ENCODE measurements at regions not wholly inside any gene's neighbourhood (a gene's known extent, or its start where the extent isn't known, plus 50 kb on each side); places are given as distances from the start of the nearest gene placed in this dataset.

DNA sequence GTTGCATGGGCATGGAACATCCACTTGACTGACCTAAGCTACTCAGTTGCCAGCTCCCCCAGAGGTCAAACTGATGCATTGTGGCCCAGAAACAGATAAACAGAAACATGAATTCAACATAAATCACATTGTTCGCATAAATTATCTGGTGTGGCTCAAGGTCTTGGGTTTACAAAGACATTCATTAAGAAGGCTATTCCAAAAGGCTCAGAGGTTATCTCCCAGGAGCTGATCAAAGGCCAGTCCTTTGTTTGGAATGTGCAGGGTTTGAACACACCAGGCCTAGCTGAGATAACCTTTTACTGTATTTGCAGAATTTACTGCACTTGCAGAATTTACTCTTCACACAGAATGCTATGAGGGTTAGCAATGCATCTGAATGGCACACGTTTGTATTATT lies 96.4 kb upstream of the DCD start:
- TF ChIP-seq FOSL2 (IDR thresholded peaks at IDR 0.05; ENCODE audit: borderline replicate concordance, low read depth): no peak
- TF ChIP-seq, protein P1, sequence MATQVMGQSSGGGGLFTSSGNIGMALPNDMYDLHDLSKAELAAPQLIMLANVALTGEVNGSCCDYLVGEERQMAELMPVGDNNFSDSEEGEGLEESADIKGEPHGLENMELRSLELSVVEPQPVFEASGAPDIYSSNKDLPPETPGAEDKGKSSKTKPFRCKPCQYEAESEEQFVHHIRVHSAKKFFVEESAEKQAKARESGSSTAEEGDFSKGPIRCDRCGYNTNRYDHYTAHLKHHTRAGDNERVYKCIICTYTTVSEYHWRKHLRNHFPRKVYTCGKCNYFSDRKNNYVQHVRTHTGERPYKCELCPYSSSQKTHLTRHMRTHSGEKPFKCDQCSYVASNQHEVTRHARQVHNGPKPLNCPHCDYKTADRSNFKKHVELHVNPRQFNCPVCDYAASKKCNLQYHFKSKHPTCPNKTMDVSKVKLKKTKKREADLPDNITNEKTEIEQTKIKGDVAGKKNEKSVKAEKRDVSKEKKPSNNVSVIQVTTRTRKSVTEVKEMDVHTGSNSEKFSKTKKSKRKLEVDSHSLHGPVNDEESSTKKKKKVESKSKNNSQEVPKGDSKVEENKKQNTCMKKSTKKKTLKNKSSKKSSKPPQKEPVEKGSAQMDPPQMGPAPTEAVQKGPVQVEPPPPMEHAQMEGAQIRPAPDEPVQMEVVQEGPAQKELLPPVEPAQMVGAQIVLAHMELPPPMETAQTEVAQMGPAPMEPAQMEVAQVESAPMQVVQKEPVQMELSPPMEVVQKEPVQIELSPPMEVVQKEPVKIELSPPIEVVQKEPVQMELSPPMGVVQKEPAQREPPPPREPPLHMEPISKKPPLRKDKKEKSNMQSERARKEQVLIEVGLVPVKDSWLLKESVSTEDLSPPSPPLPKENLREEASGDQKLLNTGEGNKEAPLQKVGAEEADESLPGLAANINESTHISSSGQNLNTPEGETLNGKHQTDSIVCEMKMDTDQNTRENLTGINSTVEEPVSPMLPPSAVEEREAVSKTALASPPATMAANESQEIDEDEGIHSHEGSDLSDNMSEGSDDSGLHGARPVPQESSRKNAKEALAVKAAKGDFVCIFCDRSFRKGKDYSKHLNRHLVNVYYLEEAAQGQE (IDR thresholded peaks at IDR 0.05; ENCODE audit: low read depth, low read length): no peak
- H3K9me2 ChIP-seq: no peaks in the 10 kb centered on the region
- H2AFZ ChIP-seq (ENCODE audit: low read depth): no peak overlapping the region
- no peaks in the 10 kb centered on the region for H3K79me2 ChIP-seq (ENCODE audit: insufficient read depth)
- no peaks in the 10 kb centered on the region for H3K27me3 ChIP-seq (ENCODE audit: insufficient read depth)
- H4K20me1 ChIP-seq (ENCODE audit: insufficient read depth): no peaks in the 10 kb centered on the region
- H3K4me3 ChIP-seq (ENCODE audit: low read depth in 2 of 2, low read length in 1 of 2): no peak overlapping the region
- ChIA-PET POLR2A (no interaction called here), CTCF (interaction anchor here (1.4 kb wide), 1 partner anchor 214 kb away, joined by 5 read pairs; no protein-coding TSS in a partner anchor)
- H3K27ac ChIP-seq (ENCODE audit: low read depth in 2 of 2, low read length in 1 of 2): no peak overlapping the region
- H3K9ac ChIP-seq: no peak overlapping the region
- H3K36me3 ChIP-seq (replicated peaks in 1 of 2; ENCODE audit: control insufficient read depth in 1 of 2, insufficient read depth in 2 of 2, low read length in 1 of 2): no peaks in the 10 kb centered on the region
- no peak for DNase-seq
- H3K9me3 ChIP-seq: no peaks in the 10 kb centered on the region
- no peak overlapping the region for H3K4me2 ChIP-seq
- no peaks in the 10 kb centered on the region for H3F3A ChIP-seq (replicated peaks; ENCODE audit: insufficient read depth)
- 0% methylated on average over 2 of the region's 2 CpGs for WGBS (ENCODE audit: low lambda C conversion rate)
- H3K4me1 ChIP-seq (ENCODE audit: control insufficient read depth in 1 of 2, insufficient read depth in 2 of 2, low read depth in 1 of 2, low read length in 1 of 2): no peaks in the 10 kb centered on the region

- Histone ChIP-seq H3K36me3 (replicated peaks in 1 of 2; ENCODE audit: control insufficient read depth in 1 of 2, insufficient read depth in 2 of 2, low read length in 1 of 2) (no peaks in the 10 kb centered on the region), H4K20me1 (ENCODE audit: insufficient read depth) (no peaks in the 10 kb centered on the region), H3K4me2 (no peak overlapping the region), H3K27ac (ENCODE audit: low read depth in 2 of 2, low read length in 1 of 2) (no peak overlapping the region), H3K4me3 (ENCODE audit: low read depth in 2 of 2, low read length in 1 of 2) (no peak overlapping the region), H3K79me2 (ENCODE audit: insufficient read depth) (no peaks in the 10 kb centered on the region), H3K27me3 (ENCODE audit: insufficient read depth) (no peaks in the 10 kb centered on the region), H3K9ac (no peak overlapping the region), H3K4me1 (ENCODE audit: control insufficient read depth in 1 of 2, insufficient read depth in 2 of 2, low read depth in 1 of 2, low read length in 1 of 2) (no peaks in the 10 kb centered on the region), H3K9me3 (no peaks in the 10 kb centered on the region), H3K9me2 (no peaks in the 10 kb centered on the region), H3F3A (replicated peaks; ENCODE audit: insufficient read depth) (no peaks in the 10 kb centered on the region), H2AFZ (ENCODE audit: low read depth) (no peak overlapping the region)
- no peak for DNase-seq
- ChIA-PET CTCF (interaction anchor here (4.1 kb wide), 1 partner anchor 8 kb away, joined by 15 read pairs; no protein-coding TSS in a partner anchor), POLR2A (no interaction called here)
- no peak for TF ChIP-seq FOSL2 (IDR thresholded peaks at IDR 0.05; ENCODE audit: borderline replicate concordance, low read depth)
- no peak for TF ChIP-seq NRF1 (IDR thresholded peaks at IDR 0.05; ENCODE audit: low read depth, low read length)
- no peak for TF ChIP-seq RFX5 (IDR thresholded peaks at IDR 0.05; ENCODE audit: low read length)
- no peak for TF ChIP-seq YY1 (IDR thresholded peaks at IDR 0.05; ENCODE audit: low read depth)
- TF ChIP-seq IRF3 (IDR thresholded peaks at IDR 0.05; ENCODE audit: low read depth, low read length): no peak
- TF ChIP-seq ELF1 (IDR thresholded peaks at IDR 0.05): no peak
- TF ChIP-seq, protein P1 (IDR thresholded peaks at IDR 0.05; ENCODE audit: low read depth, low read length): no peak
- TF ChIP-seq, protein P2, sequence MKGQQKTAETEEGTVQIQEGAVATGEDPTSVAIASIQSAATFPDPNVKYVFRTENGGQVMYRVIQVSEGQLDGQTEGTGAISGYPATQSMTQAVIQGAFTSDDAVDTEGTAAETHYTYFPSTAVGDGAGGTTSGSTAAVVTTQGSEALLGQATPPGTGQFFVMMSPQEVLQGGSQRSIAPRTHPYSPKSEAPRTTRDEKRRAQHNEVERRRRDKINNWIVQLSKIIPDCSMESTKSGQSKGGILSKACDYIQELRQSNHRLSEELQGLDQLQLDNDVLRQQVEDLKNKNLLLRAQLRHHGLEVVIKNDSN (IDR thresholded peaks at IDR 0.05; ENCODE audit: borderline replicate concordance, low read depth): no peak
- TF ChIP-seq, protein P3, sequence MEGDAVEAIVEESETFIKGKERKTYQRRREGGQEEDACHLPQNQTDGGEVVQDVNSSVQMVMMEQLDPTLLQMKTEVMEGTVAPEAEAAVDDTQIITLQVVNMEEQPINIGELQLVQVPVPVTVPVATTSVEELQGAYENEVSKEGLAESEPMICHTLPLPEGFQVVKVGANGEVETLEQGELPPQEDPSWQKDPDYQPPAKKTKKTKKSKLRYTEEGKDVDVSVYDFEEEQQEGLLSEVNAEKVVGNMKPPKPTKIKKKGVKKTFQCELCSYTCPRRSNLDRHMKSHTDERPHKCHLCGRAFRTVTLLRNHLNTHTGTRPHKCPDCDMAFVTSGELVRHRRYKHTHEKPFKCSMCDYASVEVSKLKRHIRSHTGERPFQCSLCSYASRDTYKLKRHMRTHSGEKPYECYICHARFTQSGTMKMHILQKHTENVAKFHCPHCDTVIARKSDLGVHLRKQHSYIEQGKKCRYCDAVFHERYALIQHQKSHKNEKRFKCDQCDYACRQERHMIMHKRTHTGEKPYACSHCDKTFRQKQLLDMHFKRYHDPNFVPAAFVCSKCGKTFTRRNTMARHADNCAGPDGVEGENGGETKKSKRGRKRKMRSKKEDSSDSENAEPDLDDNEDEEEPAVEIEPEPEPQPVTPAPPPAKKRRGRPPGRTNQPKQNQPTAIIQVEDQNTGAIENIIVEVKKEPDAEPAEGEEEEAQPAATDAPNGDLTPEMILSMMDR (IDR thresholded peaks at IDR 0.05): no peak
- TF ChIP-seq, protein P4, sequence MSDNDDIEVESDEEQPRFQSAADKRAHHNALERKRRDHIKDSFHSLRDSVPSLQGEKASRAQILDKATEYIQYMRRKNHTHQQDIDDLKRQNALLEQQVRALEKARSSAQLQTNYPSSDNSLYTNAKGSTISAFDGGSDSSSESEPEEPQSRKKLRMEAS (IDR thresholded peaks at IDR 0.05; ENCODE audit: low read depth): no peak
- no peak for TF ChIP-seq FOXM1 (IDR thresholded peaks at IDR 0.05; ENCODE audit: low read depth)
- TF ChIP-seq TEAD4 (IDR thresholded peaks at IDR 0.05; ENCODE audit: borderline replicate concordance, insufficient read depth): no peak
- WGBS (ENCODE audit: low lambda C conversion rate): 0% methylated on average over 1 of the region's 1 CpG
These were observed 92.7 kb upstream of the DCD start for GRCh38 chr12:54740882-54741281.

All from SK-N-SH (cell line).